SK-N-SH (cell line): ENCODE measurements at regions not wholly inside any gene's neighbourhood (a gene's known extent, or its start where the extent isn't known, plus 50 kb on each side); places are given as distances from the start of the nearest gene placed in this dataset.

Source experiments
- CTCF ChIA-PET: fragments of 300-600, 350-600 bp; formaldehyde crosslinking; extraction: SDS; loops from one replicate; lab custom pipeline; 2021; lab: Yijun Ruan, JAX
- POLR2A ChIA-PET: fragments of 350-600 bp; sonication (Branson Sonifier 250); formaldehyde crosslinking; extraction: SDS; loops from one replicate; lab custom pipeline; 2020; ENCODE audit warnings: antibody characterized with exemption, inconsistent platforms; lab: Yijun Ruan, JAX
- DNase-seq: peaks from one replicate; pipeline ENCODE4 v3.0.0; 2012
- H2AFZ ChIP-seq: fragments of 200-600 bp; sonication (generic); 2 replicates; pipeline ENCODE4 v1.8.1; 2016; ENCODE audit warnings: antibody characterized with exemption, mild to moderate bottlenecking, low read depth
- H3F3A ChIP-seq: fragments of 200-600 bp; sonication (generic); replicated peaks from 2 replicates; pipeline ENCODE3; 2016; ENCODE audit warnings: antibody characterized with exemption, mild to moderate bottlenecking; ENCODE audit not compliant: insufficient read depth
- H3K27ac ChIP-seq, 2 experiments: fragments of 200-500 bp in 1 of 2; fragments of 200-600 bp in 1 of 2; sonication (Bioruptor generic) in 1 of 2; sonication (generic), shearing (Covaris generic) in 1 of 2; 2 replicates each; pipeline versions ENCODE4 v1.5.1 to v1.6.1; 2014 to 2016; ENCODE audit warnings: low read depth in 2 of 2, inconsistent platforms in 1 of 2, low read length in 1 of 2, mild to moderate bottlenecking in 1 of 2, mixed read lengths in 1 of 2
- H3K27me3 ChIP-seq: fragments of 200-600 bp; sonication (generic), shearing (Covaris generic); 2 replicates; pipeline ENCODE4 v1.6.1; 2016; ENCODE audit warnings: mixed run types; ENCODE audit not compliant: insufficient read depth
- H3K36me3 ChIP-seq, 2 experiments: fragments of 200-500 bp in 1 of 2; fragments of 200-600 bp in 1 of 2; sonication (Bioruptor generic) in 1 of 2; sonication (generic) in 1 of 2; replicated peaks in 1 of 2; 2 replicates each; pipeline versions ENCODE3 to v1.5.1; 2014 to 2016; ENCODE audit warnings: low read length in 1 of 2, mild to moderate bottlenecking in 1 of 2; ENCODE audit not compliant: insufficient read depth in 2 of 2, control insufficient read depth in 1 of 2
- H3K4me1 ChIP-seq, 2 experiments: fragments of 200-500 bp in 1 of 2; fragments of 200-600 bp in 1 of 2; sonication (Bioruptor generic) in 1 of 2; sonication (generic), shearing (Covaris generic) in 1 of 2; 2 replicates each; pipeline versions ENCODE4 v1.5.1 to v1.6.1; 2014 to 2016; ENCODE audit warnings: low read depth in 1 of 2, low read length in 1 of 2, mixed run types in 1 of 2; ENCODE audit not compliant: insufficient read depth in 2 of 2, control insufficient read depth in 1 of 2
- H3K4me2 ChIP-seq: fragments of 200-600 bp; sonication (generic), shearing (Covaris generic); 2 replicates; pipeline ENCODE4 v1.6.1; 2017; ENCODE audit warnings: mixed run types
- H3K4me3 ChIP-seq, 2 experiments: fragments of 200-500 bp in 1 of 2; fragments of 200-600 bp in 1 of 2; sonication (Bioruptor generic) in 1 of 2; sonication (generic), shearing (Covaris generic) in 1 of 2; 2 replicates each; pipeline versions ENCODE4 v1.5.1 to v1.8.1; 2014 to 2016; ENCODE audit warnings: low read depth in 2 of 2, inconsistent platforms in 1 of 2, low read length in 1 of 2, mild to moderate bottlenecking in 1 of 2, mixed read lengths in 1 of 2, moderate library complexity in 1 of 2
- H3K79me2 ChIP-seq: fragments of 200-600 bp; sonication (generic); 2 replicates; pipeline ENCODE4 v1.8.1; 2017; ENCODE audit warnings: mild to moderate bottlenecking; ENCODE audit not compliant: insufficient read depth
- H3K9ac ChIP-seq: fragments of 200-600 bp; sonication (generic); 2 replicates; pipeline ENCODE4 v1.6.1; 2017; ENCODE audit warnings: mixed run types
- H3K9me2 ChIP-seq: fragments of 200-600 bp; sonication (generic); 2 replicates; pipeline ENCODE4 v1.6.1; 2017; ENCODE audit warnings: mixed run types
- H3K9me3 ChIP-seq: fragments of 200-600 bp; sonication (generic); 2 replicates; pipeline ENCODE4 v1.6.1; 2017; ENCODE audit warnings: mixed run types, mild to moderate bottlenecking, moderate library complexity
- H4K20me1 ChIP-seq: fragments of 200-600 bp; sonication (generic); 2 replicates; pipeline ENCODE4 v1.6.1; 2017; ENCODE audit warnings: mild to moderate bottlenecking, mixed run types; ENCODE audit not compliant: insufficient read depth
- CHD2 ChIP-seq: fragments of 150-350 bp; IDR thresholded peaks from 2 replicates; pipeline ENCODE4 v1.6.1; 2018; ENCODE audit warnings: low read length; ENCODE audit not compliant: partially characterized antibody
- CTCF ChIP-seq: fragments of 200-600 bp; sonication (generic); IDR thresholded peaks from 2 replicates; pipeline ENCODE4 v1.6.1; 2017; ENCODE audit warnings: antibody characterized with exemption, mild to moderate bottlenecking, moderate library complexity
- ELF1 ChIP-seq: IDR thresholded peaks from 2 replicates; pipeline ENCODE4 v1.4.0; 2012
- EP300 ChIP-seq, 2 experiments: IDR thresholded peaks; 2 replicates each; pipeline versions ENCODE4 v1.4.0 to v1.6.1; 2012; ENCODE audit warnings: borderline replicate concordance in 1 of 2, low read depth in 1 of 2, low read length in 1 of 2
- EZH2phosphoT487 ChIP-seq: fragments of 200-600 bp; sonication (generic); IDR thresholded peaks from 2 replicates; pipeline ENCODE4 v1.6.1; 2017; ENCODE audit warnings: low read depth, mixed run types, mild to moderate bottlenecking, antibody characterized with exemption, moderate library complexity, borderline replicate concordance
- FOSL2 ChIP-seq: IDR thresholded peaks from 2 replicates; pipeline ENCODE4 v1.4.0; 2012; ENCODE audit warnings: low read depth, mild to moderate bottlenecking, moderate library complexity, borderline replicate concordance
- FOXJ3 ChIP-seq: sonication (generic); formaldehyde crosslinking; IDR thresholded peaks from 2 replicates; pipeline ENCODE4 v1.5.1; 2020; ENCODE audit warnings: mild to moderate bottlenecking, missing genetic modification reagents
- FOXM1 ChIP-seq: IDR thresholded peaks from 2 replicates; pipeline ENCODE4 v1.4.0; 2012; ENCODE audit warnings: low read depth, mild to moderate bottlenecking
- GABPA ChIP-seq: IDR thresholded peaks from 2 replicates; pipeline ENCODE4 v1.4.0; 2012; ENCODE audit warnings: low read depth, mild to moderate bottlenecking
- MAX ChIP-seq: IDR thresholded peaks from 2 replicates; pipeline ENCODE4 v1.4.0; 2012; ENCODE audit warnings: low read depth
- MXI1 ChIP-seq: IDR thresholded peaks from 2 replicates; pipeline ENCODE4 v1.6.1; 2012; ENCODE audit warnings: mild to moderate bottlenecking, low read depth, low read length, improper control_type of control experiment
- PBX3 ChIP-seq: IDR thresholded peaks from 2 replicates; pipeline ENCODE4; 2012
- RAD21 ChIP-seq: IDR thresholded peaks from 2 replicates; pipeline ENCODE4 v1.6.1; 2012; ENCODE audit warnings: mild to moderate bottlenecking, low read length
- RCOR1 ChIP-seq: fragments of 150-350 bp; IDR thresholded peaks from 2 replicates; pipeline ENCODE4 v1.6.1; 2017; ENCODE audit warnings: antibody characterized with exemption, low read length
- RFX5 ChIP-seq: IDR thresholded peaks from 2 replicates; pipeline ENCODE4 v1.6.1; 2012; ENCODE audit warnings: mild to moderate bottlenecking, improper control_type of control experiment, low read length
- RXRA ChIP-seq: IDR thresholded peaks from 2 replicates; pipeline ENCODE4 v1.4.0; 2012; ENCODE audit warnings: low read depth, mild to moderate bottlenecking, borderline replicate concordance
- TAF1 ChIP-seq: IDR thresholded peaks from 2 replicates; pipeline ENCODE4 v1.6.1; 2012; ENCODE audit warnings: low read depth, mild to moderate bottlenecking, low read length, moderate library complexity, borderline replicate concordance
- USF2 ChIP-seq: fragments of 150-350 bp; IDR thresholded peaks from 2 replicates; pipeline ENCODE4 v1.6.1; 2017; ENCODE audit warnings: antibody characterized with exemption, low read length, low read depth, borderline replicate concordance
- WGBS: methylation state at CpG from one replicate; pipeline ENCODE4 v1.1.6; 2017; ENCODE audit warnings: low lambda C conversion rate; 5-methylcytosine and 5-hydroxymethylcytosine counted together

GRCh38 chr15:35838424-35839111, 292.6 kb upstream of the DPH6 start:
- H3K9ac ChIP-seq, result no peak overlapping the region
- no peak overlapping the region for H2AFZ ChIP-seq
- no peak overlapping the region for H3K4me3 ChIP-seq
- H4K20me1 ChIP-seq, result no peaks in the 10 kb centered on the region
- H3K9me2 ChIP-seq, result no peaks in the 10 kb centered on the region
- H3K27ac ChIP-seq, result no peak overlapping the region
- no peaks in the 10 kb centered on the region for H3F3A ChIP-seq
- no peak for DNase-seq
- ChIA-PET POLR2A (no interaction called here), CTCF (interaction anchor here (1.3 kb wide), 1 partner anchor 37 kb away, joined by 3 read pairs; no protein-coding TSS in a partner anchor)
- no peaks in the 10 kb centered on the region for H3K36me3 ChIP-seq
- no peaks in the 10 kb centered on the region for H3K79me2 ChIP-seq
- no peaks in the 10 kb centered on the region for H3K27me3 ChIP-seq
- no peaks in the 10 kb centered on the region for H3K9me3 ChIP-seq
- no peak overlapping the region for H3K4me2 ChIP-seq
- no peak for TF ChIP-seq MAX
- TF ChIP-seq CTCF, result no peak
- TF ChIP-seq RFX5, result no peak
- TF ChIP-seq RXRA, result no peak
- TF ChIP-seq GABPA, result no peak
- no peak for TF ChIP-seq FOSL2
- TF ChIP-seq ELF1, result no peak
- no peak for TF ChIP-seq FOXM1
- TF ChIP-seq TAF1, result no peak
- TF ChIP-seq FOXJ3, result no peak
- no peak for TF ChIP-seq RAD21
- TF ChIP-seq EZH2phosphoT487, result no peak
- TF ChIP-seq EP300 (IDR thresholded peaks at IDR 0.05; ENCODE audit: borderline replicate concordance in 1 of 2, low read depth in 1 of 2, low read length in 1 of 2), result no peak
- TF ChIP-seq PBX3, result no peak
- no peak for TF ChIP-seq MXI1
- no peak for TF ChIP-seq CHD2
- no peak for TF ChIP-seq USF2
- no peak for TF ChIP-seq RCOR1
- peaks cover 0 to 15% of the 10 kb centered on the region in 2 experiments; a peak in 1 of 4 replicates for H3K4me1 ChIP-seq
- WGBS, result 92% methylated on average over 9 of the region's 12 CpGs
